Activated CD4-positive, alpha-beta memory T cell treated with anti-CD3 and anti-CD28 coated beads, Interleukin-2, amount 10 ng/mL, durations not matched to agents 7 days and 5 days (primary cell): ENCODE measurements at regions not wholly inside any gene's neighbourhood (a gene's known extent, or its start where the extent isn't known, plus 50 kb on each side); places are given as distances from the start of the nearest gene placed in this dataset.
"Not testable (repeated sequence)": the region's sequence is repeated elsewhere in the genome, so short reads cannot be mapped to it uniquely, and the experiment has no call there.

Experiments
- CTCF ChIA-PET: fragments of 350-600 bp; sonication (Branson Sonifier 250); formaldehyde crosslinking; loops from one replicate; lab custom pipeline; 2021; ENCODE audit warnings: antibody characterized with exemption, inconsistent platforms; lab: Charles Lee
- POLR2A ChIA-PET: fragments of 350-600 bp; sonication (Branson Sonifier 250); formaldehyde crosslinking; loops from one replicate; lab custom pipeline; 2021; ENCODE audit warnings: antibody characterized with exemption; lab: Charles Lee
- DNase-seq: peaks from one replicate; pipeline ENCODE4 v3.0.0-alpha.2; 2020
- H3K27ac Mint-ChIP-seq: one replicate; pipeline ENCODE4 v1.8.0; 2021; ENCODE audit warnings: mild to moderate bottlenecking, mixed read lengths
- H3K27me3 Mint-ChIP-seq: one replicate; pipeline ENCODE4 v1.8.0; 2021; ENCODE audit warnings: mixed read lengths
- H3K36me3 Mint-ChIP-seq: one replicate; pipeline ENCODE4 v1.8.0; 2021; ENCODE audit warnings: low read depth, mixed read lengths
- H3K4me1 Mint-ChIP-seq: one replicate; pipeline ENCODE4 v1.8.0; 2021; ENCODE audit warnings: mixed read lengths
- H3K4me3 Mint-ChIP-seq: one replicate; pipeline ENCODE4 v1.8.0; 2021; ENCODE audit warnings: mild to moderate bottlenecking, mixed read lengths
- H3K9me3 Mint-ChIP-seq: one replicate; pipeline ENCODE4 v1.8.0; 2021; ENCODE audit warnings: mixed read lengths

GRCh38 chrX:1140236-1140681 lies 72.2 kb downstream of the CRLF2 start:
- no peak overlapping the region for H3K27ac Mint-ChIP-seq
- no peaks in the 10 kb centered on the region for H3K27me3 Mint-ChIP-seq
- no peak for DNase-seq
- H3K4me3 Mint-ChIP-seq: no peak overlapping the region
- CTCF ChIA-PET: no interaction called here
- H3K36me3 Mint-ChIP-seq: no peaks in the 10 kb centered on the region
- peaks cover 2% of the 10 kb centered on the region for H3K9me3 Mint-ChIP-seq
- POLR2A ChIA-PET: no interaction called here
- no peaks in the 10 kb centered on the region for H3K4me1 Mint-ChIP-seq

DNA sequence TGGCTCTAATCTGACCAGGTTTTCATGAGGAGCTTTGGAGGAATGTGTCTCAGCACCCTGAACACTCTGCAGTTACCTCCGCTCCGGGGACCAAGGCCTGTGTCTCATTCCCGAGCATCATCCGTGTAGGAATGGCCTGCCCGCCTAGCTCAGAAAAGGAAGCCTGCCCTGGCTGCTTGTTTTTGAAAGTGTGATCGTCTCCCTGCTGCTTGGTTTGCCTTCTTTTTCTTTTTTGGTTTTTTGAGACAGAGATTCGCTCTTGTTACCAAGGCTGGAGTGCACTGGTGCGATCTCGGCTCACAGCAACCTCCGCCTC lies 73.3 kb downstream of the CRLF2 start:
- DNase-seq: no peak
- Mint-ChIP-seq H3K27ac (no peak overlapping the region), H3K27me3 (no peaks in the 10 kb centered on the region), H3K4me1 (no peaks in the 10 kb centered on the region), H3K4me3 (no peak overlapping the region), H3K36me3 (no peaks in the 10 kb centered on the region), H3K9me3 (peaks cover 2% of the 10 kb centered on the region)
- CTCF ChIA-PET: no interaction called here
- POLR2A ChIA-PET: no interaction called here

DNA sequence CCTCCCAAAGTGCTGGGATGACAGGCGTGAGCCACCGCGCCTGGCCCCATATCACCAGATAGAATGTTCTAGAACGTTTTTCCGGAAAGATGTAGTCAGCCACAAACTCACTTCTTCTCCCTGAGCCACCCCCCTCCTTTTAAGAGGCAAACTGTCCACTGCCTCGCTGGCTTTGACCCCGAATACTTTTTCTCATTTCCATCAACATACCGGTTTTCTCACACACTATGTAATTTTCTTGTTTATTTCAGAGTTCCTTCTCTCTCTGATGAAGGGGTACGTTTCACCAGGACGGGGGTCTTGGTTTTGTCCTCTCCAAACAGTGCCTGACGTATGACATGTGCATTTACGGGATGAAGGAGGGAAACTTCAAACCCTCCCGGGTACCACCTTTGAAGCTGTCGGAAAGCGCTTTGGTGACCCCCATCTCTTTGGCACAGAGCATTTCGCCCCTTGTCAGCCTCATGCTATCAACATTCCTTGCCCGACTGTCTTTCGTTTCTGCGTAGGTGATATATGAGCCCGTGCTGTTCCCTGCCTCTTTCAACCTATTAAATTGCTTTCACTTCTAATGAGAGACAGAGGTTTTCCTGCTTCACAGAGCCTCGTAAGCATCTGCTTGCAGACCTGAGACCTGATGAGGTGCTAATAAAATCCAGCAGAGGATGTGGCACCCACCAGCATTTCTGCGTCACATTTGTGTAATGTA lies 73.8 kb downstream of the CRLF2 start:
- CTCF ChIA-PET: no interaction called here

GRCh38 chrX:1137531-1137930 lies 74.9 kb downstream of the CRLF2 start:
- no peak for DNase-seq
- no peak overlapping the region for H3K4me3 Mint-ChIP-seq
- H3K4me1 Mint-ChIP-seq: no peaks in the 10 kb centered on the region
- H3K27me3 Mint-ChIP-seq: no peaks in the 10 kb centered on the region
- no peak overlapping the region for H3K27ac Mint-ChIP-seq
- H3K36me3 Mint-ChIP-seq: no peaks in the 10 kb centered on the region
- ChIA-PET CTCF (no interaction called here), POLR2A (no interaction called here)
- peaks cover 2% of the 10 kb centered on the region for H3K9me3 Mint-ChIP-seq

More for the DNA sequence above, 73.8 kb downstream of the CRLF2 start:
- Mint-ChIP-seq H3K4me3 (no peak overlapping the region), H3K27me3 (no peaks in the 10 kb centered on the region), H3K36me3 (no peaks in the 10 kb centered on the region), H3K4me1 (no peaks in the 10 kb centered on the region), H3K27ac (no peak overlapping the region), H3K9me3 (peaks cover 2% of the 10 kb centered on the region)
- POLR2A ChIA-PET: no interaction called here
- DNase-seq: no peak

GRCh38 chrX:1136582-1136981 lies 75.9 kb downstream of the CRLF2 start:
- H3K27me3 Mint-ChIP-seq, H3K4me3 Mint-ChIP-seq, H3K4me1 Mint-ChIP-seq, POLR2A ChIA-PET, CTCF ChIA-PET, H3K9me3 Mint-ChIP-seq, H3K36me3 Mint-ChIP-seq, DNase-seq, H3K27ac Mint-ChIP-seq: not testable (repeated sequence)

DNA sequence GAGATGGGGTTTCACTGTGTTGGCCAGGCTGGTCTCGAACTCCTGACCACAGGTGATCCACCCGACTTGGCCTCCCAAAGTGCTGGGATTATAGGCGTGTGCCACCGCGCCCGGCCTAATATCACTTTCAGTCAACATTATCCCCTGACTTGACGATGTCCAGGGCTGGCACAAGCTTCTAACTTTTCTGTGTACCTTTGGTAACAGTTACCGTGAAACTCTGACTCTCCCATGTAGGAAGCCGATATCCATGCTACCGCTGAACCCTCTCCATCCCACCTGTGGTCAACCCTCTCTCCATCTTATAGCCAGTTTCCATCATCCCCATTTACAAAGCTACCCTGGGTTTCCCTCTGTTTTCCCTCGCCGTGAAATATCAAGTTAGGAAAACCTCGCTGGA lies 77.5 kb downstream of the CRLF2 start:
- Mint-ChIP-seq H3K4me1 (no peaks in the 10 kb centered on the region), H3K27ac (no peak overlapping the region), H3K27me3 (no peaks in the 10 kb centered on the region), H3K36me3 (no peaks in the 10 kb centered on the region), H3K4me3 (no peak overlapping the region), H3K9me3 (peaks cover 6% of the 10 kb centered on the region)
- no peak for DNase-seq
- ChIA-PET POLR2A (no interaction called here), CTCF (no interaction called here)

GRCh38 chrX:1134156-1134555 lies 78.3 kb downstream of the CRLF2 start:
- POLR2A ChIA-PET: no interaction called here
- CTCF ChIA-PET: no interaction called here
- DNase-seq: no peak
- H3K9me3 Mint-ChIP-seq: peaks cover 6% of the 10 kb centered on the region
- H3K4me3 Mint-ChIP-seq: no peak overlapping the region
- no peak overlapping the region for H3K27ac Mint-ChIP-seq
- no peaks in the 10 kb centered on the region for H3K27me3 Mint-ChIP-seq
- no peaks in the 10 kb centered on the region for H3K4me1 Mint-ChIP-seq
- H3K36me3 Mint-ChIP-seq: no peaks in the 10 kb centered on the region

DNA sequence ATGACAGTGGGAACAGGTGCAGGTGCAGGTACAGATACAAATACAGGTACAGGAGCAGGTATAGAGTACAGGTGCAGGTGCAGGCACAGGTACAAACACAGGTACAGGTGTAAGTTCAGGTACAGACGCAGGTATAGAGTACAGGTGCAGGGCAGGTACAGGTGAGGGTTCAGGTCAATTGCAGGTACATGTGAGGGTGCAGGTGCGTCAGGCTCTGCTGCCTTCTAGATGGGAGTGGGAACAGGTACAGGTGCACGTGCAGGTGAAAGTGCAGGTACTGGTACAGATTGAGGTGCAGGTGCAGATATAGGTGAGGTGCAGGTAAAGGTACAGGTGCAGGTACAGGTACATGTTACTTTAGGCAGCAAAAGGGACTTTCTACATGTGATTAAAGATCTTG lies 85.7 kb downstream of the CRLF2 start:
- CTCF ChIA-PET: no interaction called here
- H3K27me3 Mint-ChIP-seq: no peaks in the 10 kb centered on the region
- POLR2A ChIA-PET: no interaction called here
- peaks cover 7% of the 10 kb centered on the region for H3K9me3 Mint-ChIP-seq
- no peaks in the 10 kb centered on the region for H3K4me1 Mint-ChIP-seq
- DNase-seq: no peak
- H3K36me3 Mint-ChIP-seq: no peaks in the 10 kb centered on the region
- H3K27ac Mint-ChIP-seq: no peak overlapping the region
- H3K4me3 Mint-ChIP-seq: no peak overlapping the region

DNA sequence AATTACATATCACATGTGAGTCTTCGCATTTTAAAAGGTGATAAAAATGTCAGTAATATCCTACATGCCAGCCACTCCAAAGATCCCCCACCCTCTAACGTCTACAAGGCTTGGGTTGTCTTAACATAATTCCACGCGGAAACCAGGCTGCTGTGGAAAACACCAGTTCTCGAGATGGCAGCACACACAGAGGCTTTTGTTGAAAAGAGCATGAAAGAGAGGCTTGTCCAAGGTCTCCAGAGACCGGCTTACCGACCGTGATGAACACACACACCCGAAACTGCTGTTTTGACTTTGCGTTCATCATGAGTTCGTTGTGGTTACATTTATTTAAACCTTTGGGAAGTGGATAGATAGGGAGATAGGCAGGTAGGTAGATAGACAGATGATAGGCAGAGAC lies 87.9 kb downstream of the CRLF2 start:
- Mint-ChIP-seq H3K4me1 (no peaks in the 10 kb centered on the region), H3K27ac (no peak overlapping the region), H3K4me3 (no peak overlapping the region), H3K9me3 (peaks cover 7% of the 10 kb centered on the region), H3K36me3 (no peaks in the 10 kb centered on the region), H3K27me3 (no peaks in the 10 kb centered on the region)
- CTCF ChIA-PET: no interaction called here
- no peak for DNase-seq
- POLR2A ChIA-PET: no interaction called here

DNA sequence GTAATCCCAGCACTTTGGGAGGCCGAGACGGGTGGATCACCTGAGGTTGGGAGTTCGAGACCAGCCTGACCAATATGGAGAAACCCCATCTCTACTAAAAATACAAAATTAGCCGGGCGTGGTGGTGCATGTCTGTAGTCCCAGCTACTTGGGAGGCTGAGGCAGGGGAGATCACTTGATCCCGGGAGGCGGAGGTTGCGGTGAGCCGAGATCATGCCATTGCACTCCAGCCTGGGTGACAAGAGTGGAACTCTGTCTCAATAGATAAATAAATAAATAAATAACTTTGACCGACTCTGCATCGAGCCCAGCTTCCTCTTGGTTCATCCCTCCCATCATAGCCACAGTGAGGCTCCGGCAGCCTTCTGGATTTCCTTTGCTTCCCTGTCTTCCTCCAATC lies 89.6 kb downstream of the CRLF2 start:
- DNase-seq, H3K4me3 Mint-ChIP-seq, CTCF ChIA-PET: not testable (repeated sequence)

GRCh38 chrX:1119275-1119674 lies 93.2 kb downstream of the CRLF2 start:
- ChIA-PET POLR2A (no interaction called here), CTCF (no interaction called here)

More for the DNA sequence above, 89.6 kb downstream of the CRLF2 start:
- H3K27ac Mint-ChIP-seq, H3K27me3 Mint-ChIP-seq, H3K36me3 Mint-ChIP-seq, H3K9me3 Mint-ChIP-seq, H3K4me1 Mint-ChIP-seq, POLR2A ChIA-PET: not testable (repeated sequence)

DNA sequence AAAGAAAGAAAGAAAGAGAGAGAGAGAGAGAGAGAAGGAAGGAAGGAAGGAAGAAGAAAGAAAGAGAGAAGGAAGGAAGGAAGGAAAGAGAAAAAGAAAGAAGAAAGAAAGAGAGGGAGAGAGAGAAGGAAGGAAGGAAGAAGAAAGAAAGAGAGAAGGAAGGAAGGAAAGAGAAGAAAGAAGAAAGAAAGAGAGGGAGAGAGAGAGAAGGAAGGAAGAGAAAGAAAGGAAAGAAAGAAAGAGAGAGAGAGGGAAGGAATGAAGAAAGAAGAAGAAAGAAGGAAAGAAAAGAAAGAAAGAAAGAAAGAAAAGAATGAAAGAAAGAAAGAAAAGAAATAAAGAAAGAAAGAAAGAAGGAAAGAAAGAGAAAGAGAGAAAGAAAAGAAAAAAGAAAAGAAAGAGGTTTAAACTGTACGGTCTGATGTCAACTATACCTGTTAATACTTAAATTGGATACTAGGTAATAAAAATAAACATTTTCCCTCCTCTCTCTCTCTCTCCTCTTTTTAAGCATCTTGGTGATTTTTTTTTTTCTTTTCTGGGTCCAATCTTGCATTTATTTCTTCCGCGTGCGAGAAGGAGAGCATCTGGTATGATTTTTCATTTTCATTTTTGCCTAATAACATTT lies 93.8 kb downstream of the CRLF2 start:
- no peak overlapping the region for H3K27ac Mint-ChIP-seq
- H3K4me3 Mint-ChIP-seq: no peak overlapping the region
- no peaks in the 10 kb centered on the region for H3K27me3 Mint-ChIP-seq
- no peaks in the 10 kb centered on the region for H3K9me3 Mint-ChIP-seq
- DNase-seq: no peak
- no peaks in the 10 kb centered on the region for H3K36me3 Mint-ChIP-seq
- CTCF ChIA-PET: no interaction called here
- no peaks in the 10 kb centered on the region for H3K4me1 Mint-ChIP-seq
- POLR2A ChIA-PET: no interaction called here

More at GRCh38 chrX:1119275-1119674, 93.2 kb downstream of the CRLF2 start:
- Mint-ChIP-seq H3K4me3 (no peak overlapping the region), H3K27me3 (no peaks in the 10 kb centered on the region), H3K36me3 (no peaks in the 10 kb centered on the region), H3K4me1 (no peaks in the 10 kb centered on the region), H3K9me3 (no peaks in the 10 kb centered on the region), H3K27ac (no peak overlapping the region)
- no peak for DNase-seq

DNA sequence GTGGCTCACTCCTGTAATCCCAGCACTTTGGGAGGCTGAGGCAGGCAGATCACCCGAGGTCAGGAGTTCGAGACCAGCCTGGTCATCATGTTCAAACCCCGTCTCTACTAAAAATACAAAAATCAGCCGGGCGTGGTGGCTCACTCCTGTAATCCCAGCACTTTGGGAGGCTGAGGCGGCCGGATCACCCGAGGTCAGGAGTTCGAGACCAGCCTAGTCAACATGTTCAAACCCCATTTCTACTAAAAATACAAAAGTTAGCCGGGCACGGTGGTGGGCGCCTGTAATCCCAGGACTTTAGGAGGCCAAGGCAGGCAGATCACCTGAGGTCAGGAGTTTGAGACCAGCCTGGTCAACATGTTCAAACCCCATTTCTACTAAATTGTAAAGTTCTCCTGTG lies 97.0 kb downstream of the CRLF2 start:
- POLR2A ChIA-PET, H3K36me3 Mint-ChIP-seq, H3K27ac Mint-ChIP-seq, H3K4me1 Mint-ChIP-seq, H3K4me3 Mint-ChIP-seq, H3K27me3 Mint-ChIP-seq, H3K9me3 Mint-ChIP-seq, CTCF ChIA-PET, DNase-seq: not testable (repeated sequence)

DNA sequence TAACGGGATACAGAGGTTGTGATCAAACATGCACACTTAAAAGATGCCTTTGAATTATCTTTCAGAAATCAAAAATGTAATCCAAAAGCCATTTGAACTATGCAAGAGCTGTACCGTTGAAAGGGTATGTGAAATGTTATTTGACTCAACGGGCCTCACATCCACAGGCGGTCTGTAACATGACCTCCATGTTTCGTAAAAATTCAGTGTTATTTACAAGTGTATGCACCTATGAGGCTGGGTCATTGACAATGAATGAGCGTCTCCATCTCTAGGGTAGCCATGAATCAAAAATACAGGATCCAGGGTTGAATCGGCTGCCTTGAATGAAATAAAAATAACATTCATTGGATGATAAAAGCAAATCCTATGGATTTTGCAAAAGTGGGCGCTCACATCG lies 100.1 kb downstream of the CRLF2 start:
- Mint-ChIP-seq H3K9me3 (peaks cover 16% of the 10 kb centered on the region), H3K27ac (no peak overlapping the region), H3K4me3 (no peak overlapping the region), H3K4me1 (no peaks in the 10 kb centered on the region), H3K27me3 (peaks cover 2% of the 10 kb centered on the region), H3K36me3 (no peaks in the 10 kb centered on the region)
- ChIA-PET POLR2A (no interaction called here), CTCF (no interaction called here)
- DNase-seq: no peak
